HG02588 (cell line): ENCODE measurements at regions not wholly inside any gene's neighbourhood (a gene's known extent, or its start where the extent isn't known, plus 50 kb on each side); places are given as distances from the start of the nearest gene placed in this dataset.

Source experiments
- ATAC-seq: cut with Tn5 transposase; IDR thresholded peaks from one replicate; pipeline ENCODE4 v1.9.1; 2021; ENCODE audit warnings: mild to moderate bottlenecking, moderate library complexity; ENCODE audit not compliant: unreplicated experiment

DNA sequence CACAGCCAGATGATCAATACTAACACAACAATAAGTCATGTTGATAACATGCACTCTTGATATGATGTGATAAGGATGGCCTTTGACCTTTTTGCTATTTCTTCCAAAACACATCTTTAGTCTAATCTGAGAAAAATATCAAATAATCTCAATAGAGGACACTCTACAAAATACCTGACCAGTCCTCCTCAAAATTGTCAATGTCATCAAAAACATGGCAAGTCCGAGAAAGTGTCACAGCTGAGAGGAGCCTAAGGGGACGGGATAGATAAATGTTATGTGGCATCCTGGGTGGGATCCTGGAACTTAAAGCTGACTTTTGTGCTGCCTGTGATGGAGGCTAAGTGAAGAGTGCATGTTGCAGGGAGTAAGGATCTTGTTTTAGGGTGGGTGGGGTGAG, 699.6 kb upstream of the ADAMTS16 start:
- ATAC-seq, result no peak

DNA sequence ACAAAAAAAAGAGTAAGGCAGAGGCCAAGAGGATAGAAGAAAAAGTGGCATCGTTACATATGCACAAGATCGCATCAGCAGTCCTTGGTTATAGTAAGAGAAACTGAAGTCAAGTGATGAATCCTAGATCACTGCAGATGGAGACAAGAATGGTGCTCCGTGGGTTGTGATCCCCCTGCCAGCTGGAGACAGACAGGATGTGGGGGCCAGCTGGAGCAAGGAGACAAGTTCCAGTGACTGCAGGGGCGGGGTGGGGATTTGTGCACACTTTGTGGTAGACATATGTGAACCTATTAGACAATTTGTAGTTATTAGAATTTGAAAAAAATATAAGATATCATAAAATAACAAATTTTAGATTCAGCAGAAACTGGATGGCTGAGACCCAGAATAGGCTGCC, 697.9 kb upstream of the ADAMTS16 start:
- ATAC-seq, result no peak

- ATAC-seq, result no peak
Observed at GRCh38 chr5:4447657-4448056, 692.5 kb upstream of the ADAMTS16 start.

DNA sequence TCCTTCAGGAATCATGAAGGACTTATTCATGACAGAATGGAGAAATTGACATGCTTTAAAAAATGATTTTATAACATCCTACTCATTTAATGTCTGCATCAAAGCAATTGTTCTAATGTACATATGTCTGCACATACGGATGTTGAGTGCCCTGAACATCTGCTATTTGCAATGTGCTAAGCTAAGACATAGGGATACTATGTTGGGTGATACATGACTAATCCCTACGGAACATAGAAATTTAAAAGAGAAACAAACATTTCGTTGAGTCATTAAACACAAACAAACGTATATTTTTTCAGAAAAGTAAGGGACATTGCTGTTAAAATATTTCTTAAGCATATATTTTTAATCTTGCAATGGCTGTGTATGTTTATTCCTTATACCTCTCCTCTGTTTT, 686.5 kb upstream of the ADAMTS16 start:
- ATAC-seq, result no peak

- ATAC-seq, result no peak
Observed at GRCh38 chr5:4479426-4479825, 660.7 kb upstream of the ADAMTS16 start.

DNA sequence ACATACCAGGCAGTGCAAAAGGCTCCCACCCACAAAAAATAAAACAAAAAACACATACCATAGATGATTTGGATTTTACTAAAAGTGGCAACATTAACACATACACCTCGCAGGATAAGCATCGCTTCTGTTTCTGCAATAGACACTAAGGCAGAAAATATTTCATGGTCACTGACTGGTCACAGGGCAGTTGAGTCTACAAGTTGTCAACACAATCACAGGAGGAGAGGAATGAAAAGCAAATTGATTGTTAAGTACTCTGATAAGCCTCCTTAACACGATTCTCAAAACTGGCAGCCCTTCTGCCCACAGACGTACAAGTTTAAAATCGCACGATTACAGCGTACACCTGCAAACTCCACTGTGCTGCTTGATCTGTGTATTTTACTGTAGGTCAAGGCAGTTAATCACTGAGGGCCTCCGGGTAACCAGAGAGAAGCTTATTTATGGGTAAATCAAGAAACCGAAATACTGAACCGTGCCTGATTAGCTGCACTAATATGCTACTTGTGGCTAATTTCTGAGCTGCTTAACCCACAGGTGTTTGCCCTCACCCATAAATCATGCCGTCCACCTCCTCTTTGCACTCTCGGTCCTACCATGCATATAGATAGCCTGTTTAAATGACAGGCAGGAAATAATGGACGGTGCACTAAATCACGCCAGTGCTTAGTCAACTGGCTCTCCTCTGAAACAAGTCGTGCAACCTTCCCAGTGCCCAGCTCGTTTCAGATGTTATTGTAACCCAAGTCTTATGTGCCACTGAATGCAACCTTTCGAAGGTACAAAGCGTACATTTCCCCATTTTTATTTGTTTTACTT, 659.4 kb upstream of the ADAMTS16 start:
- ATAC-seq, result no peak

DNA sequence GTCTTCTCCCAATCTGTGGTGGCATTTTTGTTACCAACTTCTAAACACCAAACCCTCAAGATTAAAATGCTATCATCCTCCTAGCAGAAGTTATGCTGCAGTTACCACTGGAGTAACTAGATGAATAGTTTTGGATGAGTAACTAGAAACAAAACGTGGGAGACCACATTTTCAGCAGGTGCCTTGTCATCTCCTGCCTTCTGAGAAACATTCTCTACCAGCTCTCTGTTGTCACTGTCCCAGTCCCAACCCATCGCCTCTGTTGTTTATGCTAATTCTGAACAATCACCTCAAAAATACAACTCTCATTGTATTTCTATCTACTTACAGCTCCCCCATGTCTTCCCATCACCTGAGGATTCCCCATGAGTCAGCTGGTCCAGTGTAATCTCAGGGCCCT, 652.5 kb upstream of the ADAMTS16 start:
- ATAC-seq, result no peak

DNA sequence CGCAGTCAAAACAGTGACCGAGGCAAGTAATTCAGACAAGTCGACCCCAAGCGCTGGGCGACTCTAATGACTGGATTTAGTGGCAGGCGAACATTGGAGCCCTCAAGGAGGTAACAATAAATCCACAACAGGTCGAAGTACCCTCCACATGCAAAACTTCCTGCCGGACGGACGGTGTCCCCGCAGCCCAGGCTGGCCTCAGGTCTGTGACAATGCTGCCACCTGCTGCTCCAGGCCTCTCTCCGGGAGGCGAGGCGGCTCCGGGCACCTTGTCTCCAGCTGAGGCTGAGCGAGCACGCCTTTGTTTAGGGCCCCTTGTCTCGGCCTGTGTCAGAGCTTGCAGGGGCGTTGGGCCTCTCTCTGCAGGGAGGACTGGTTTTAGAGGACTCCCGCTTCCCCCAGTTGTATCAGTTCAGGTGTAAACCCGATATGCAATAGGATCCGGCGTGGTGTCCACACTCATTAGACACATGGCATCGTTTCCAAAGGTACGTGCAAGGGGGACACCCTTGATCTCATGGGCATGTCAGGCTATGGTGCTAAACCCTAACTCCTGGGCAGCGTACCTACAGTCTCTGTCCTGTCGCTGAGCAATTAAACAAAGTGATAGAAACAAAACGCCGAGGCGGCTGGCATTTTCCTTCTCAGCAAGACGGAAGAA, 628.0 kb upstream of the ADAMTS16 start:
- ATAC-seq, result no peak

GRCh38 chr5:4513381-4513780, 626.7 kb upstream of the ADAMTS16 start:
- ATAC-seq, result no peak

DNA sequence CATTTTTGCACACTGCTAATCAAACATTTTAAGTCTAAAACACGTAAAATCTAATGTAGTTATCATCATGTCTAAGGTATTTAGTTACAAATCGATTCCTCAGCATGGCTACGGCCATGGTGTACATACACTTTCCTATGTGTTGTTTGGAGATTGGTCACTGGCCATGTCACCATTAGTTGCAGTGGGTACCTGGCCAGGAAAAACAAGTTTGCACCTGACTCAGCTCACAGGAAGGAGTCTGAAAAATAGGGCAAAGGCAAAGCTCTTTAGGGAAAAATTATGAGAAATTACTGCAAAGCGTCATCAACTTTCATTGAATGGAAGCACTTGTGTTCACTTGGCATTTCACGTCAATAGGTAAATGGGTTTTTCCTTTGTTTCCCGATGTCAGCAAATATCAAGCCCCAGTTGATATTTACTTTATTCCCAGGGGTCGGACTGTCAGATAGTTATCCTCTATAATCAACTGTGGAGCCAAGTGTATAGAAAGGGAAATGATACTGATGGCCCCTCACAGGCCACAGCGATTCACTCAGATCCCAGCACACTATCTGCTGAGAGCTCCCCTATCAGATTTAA, 626.0 kb upstream of the ADAMTS16 start:
- ATAC-seq, result no peak

DNA sequence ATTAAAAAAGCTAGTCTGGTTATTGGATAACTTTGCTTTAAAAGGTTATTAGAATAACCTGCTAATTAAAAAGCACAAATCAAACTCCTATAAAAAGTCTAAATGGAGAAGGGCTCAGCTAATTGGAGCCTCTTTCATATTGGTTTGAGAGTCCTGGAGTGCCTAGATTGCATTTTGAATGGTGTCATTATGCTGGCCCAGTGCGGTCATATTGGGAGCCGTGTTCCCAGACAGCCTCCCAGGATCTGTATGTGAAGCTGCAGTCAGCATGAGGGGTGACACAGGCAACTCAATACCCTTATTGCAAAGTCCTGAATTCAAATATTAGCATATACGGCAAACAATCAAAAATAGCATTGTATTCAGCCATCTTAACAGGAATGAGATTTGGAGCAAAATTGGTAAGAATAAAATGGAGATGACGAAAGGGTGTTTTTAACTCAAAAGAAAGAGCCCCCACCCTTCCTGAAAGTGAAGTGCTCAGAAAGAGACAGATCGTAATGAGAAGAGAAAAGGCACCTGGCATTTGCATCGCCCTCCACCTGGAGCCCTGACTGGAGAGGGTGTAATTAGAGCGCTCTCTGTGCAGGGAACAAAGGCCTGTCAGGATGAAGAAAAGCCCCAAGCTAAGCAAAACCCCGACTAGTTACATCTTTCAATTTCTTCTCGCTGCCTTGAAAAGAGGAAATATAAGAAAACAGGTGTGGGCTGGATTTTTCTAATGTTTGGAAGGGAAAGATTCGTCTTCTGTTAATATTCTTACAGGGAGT, 621.0 kb upstream of the ADAMTS16 start:
- no peak for ATAC-seq

DNA sequence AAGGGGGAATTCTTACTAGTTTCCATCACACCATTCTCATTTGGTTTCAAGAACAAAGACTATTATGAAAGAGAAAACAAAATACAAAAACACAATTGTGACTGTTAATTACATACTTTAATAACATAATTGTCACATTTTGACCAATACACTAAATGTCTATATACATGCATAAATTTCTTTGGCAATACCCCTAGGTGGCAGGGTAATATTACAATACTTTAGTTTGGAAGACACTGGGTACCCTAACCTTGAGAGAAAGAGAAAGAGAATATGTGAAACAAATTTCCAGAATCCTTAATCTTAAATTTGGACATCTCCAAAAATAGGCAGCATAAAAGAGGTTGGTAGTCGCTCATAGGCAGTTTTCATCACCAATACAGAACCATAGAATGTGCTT, 619.6 kb upstream of the ADAMTS16 start:
- no peak for ATAC-seq

- ATAC-seq, result no peak
Observed at GRCh38 chr5:4523038-4523437, 617.1 kb upstream of the ADAMTS16 start.

DNA sequence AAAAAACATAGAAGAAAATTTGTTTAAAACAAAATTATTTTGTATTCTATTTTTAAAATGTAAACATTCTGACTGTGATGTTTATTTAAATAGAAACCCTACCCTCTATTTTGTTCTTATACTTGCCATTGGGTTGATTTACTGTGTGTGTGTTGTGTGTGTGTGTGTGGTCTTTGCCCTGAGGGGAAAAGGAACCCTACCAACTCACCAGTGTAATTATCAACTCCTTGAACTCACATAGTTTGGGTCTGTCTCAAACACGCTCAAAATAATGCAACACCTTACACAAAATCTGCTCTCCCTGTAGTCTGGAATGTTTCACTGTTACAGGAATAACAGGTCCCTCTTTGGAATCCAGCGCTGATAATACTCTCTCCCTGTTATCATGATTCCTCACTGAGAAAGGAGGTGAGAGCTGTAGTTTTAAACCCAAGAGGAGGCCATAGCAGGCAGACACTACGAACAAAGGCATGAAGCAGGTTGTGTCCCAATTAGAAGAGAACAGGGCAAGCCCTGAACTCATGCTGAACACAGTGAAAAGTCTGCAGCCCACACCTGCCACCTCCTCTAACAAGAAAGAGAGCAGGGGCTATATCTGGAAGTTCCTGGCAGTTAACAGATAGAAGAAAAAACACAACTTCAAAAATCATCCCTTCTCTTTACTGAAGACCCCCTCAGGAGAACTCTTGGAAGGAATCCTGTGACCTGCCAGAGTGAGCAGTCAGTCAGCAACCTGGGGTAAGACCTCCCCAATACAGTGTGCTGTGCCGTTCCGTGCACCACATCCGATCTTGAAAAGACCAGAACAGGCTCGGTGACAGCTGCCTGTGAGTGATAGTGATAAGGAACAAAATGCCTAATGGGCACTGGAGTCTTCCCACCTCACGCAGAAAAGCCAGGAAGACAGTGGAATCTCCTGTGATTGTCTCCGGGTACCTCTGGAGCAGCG, 608.1 kb upstream of the ADAMTS16 start:
- no peak for ATAC-seq

DNA sequence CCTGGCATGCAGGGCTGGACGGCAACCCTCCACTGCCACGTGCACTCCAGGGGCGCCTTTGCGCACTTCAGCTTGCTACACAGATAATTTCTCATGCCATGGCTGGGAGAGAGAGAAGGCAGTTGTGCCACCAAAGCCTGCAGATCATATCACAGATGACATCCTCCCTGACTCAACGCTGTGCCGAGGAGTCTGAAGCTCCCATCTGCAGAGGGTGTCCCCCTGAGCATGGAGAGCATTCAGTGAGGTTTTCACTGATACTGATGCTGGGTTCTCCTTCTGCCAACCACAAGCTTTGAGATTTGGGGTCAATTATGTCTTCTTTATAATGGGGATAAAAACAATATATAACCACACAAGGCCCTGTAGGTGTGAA, 607.4 kb upstream of the ADAMTS16 start:
- ATAC-seq, result no peak

GRCh38 chr5:4533457-4534105, 606.5 kb upstream of the ADAMTS16 start:
- no peak for ATAC-seq

DNA sequence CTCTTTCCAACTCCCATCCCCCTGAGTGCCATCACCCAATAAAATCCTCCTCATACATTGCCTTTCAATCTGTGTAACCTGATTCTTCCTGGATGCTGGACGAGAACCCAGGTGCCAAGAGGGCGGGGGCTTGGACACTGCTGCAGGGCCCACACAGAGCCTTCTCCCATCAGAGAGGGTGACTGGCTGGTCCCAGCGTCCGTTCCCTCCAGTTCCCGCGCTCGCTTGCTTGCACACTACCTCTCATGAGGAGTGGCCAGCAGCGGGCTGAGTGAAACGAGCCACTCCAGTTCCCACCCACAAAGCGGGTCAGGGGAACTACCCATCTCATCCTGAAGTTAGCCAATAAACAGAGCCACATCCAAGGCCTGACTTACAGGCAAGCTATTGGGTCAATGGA, 602.6 kb upstream of the ADAMTS16 start:
- ATAC-seq, result no peak

GRCh38 chr5:4540375-4541173, 599.6 kb upstream of the ADAMTS16 start:
- no peak for ATAC-seq

DNA sequence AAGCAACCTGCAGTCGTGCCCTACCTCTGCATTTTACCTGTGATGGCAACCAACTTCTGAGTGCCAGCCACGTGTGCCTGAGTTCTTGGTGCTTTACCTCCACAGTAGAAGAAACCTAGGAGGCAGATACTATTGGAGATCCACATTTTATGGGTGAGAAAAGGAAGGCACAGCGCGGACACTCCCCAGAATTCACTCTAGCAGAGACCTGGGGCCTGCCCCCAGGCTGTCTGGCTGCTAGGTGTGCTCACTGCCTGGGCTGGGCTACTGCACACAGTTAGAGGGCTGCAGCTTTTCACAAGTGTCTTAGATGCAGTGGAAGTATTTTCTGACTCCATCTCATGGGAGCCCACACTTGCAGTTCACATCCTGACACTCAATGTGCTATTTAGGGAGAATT, 598.8 kb upstream of the ADAMTS16 start:
- no peak for ATAC-seq
